IMR-90 (cell line): ENCODE measurements at regions not wholly inside any gene's neighbourhood (a gene's known extent, or its start where the extent isn't known, plus 50 kb on each side); places are given as distances from the start of the nearest gene placed in this dataset.

Experiments
- ATAC-seq: fragments of 200-7000 bp; cut with Tn5 transposase; 2 replicates; pipeline ENCODE4 v1.9.1; 2020; ENCODE audit warnings: low read depth, mild to moderate bottlenecking, moderate library complexity
- BruUV-seq: library from RNA; stranded (reverse); fragments of 400-500 nt; replicated peaks from 2 replicates; lab custom pipeline; 2021; lab: Mats Ljungman, UMichigan
- CTCF ChIA-PET: fragments of 300-600 bp; formaldehyde crosslinking; extraction: SDS; loops from one replicate; lab custom pipeline; 2021; ENCODE audit warnings: antibody characterized with exemption; lab: Yijun Ruan, JAX
- POLR2A ChIA-PET: fragments of 300-600 bp; sonication (Branson Sonifier 250); formaldehyde crosslinking; loops from one replicate; lab custom pipeline; 2022; ENCODE audit warnings: antibody characterized with exemption; ENCODE audit not compliant: unreplicated experiment; lab: Charles Lee
- DNase-seq: peaks from one replicate; pipeline ENCODE4 v3.0.0; 2013
- H2AFZ ChIP-seq: replicated peaks from 2 replicates; pipeline ENCODE3; 2013; ENCODE audit warnings: low read length, mild to moderate bottlenecking; ENCODE audit not compliant: poor library complexity
- H2AK5ac ChIP-seq: 2 replicates; pipeline ENCODE4 v1.6.1; 2013; ENCODE audit warnings: low read depth, low read length, inconsistent platforms
- H2AK9ac ChIP-seq: replicated peaks from 2 replicates; pipeline ENCODE3; 2013; ENCODE audit warnings: mild to moderate bottlenecking, low read depth, low read length, moderate library complexity; ENCODE audit not compliant: poor library complexity
- H2BK120ac ChIP-seq: 2 replicates; pipeline ENCODE4 v1.6.1; 2013; ENCODE audit warnings: low read depth, low read length, inconsistent platforms
- H2BK15ac ChIP-seq: 3 replicates; pipeline ENCODE4 v1.6.1; 2013; ENCODE audit warnings: low read depth, low read length, inconsistent platforms
- H2BK20ac ChIP-seq: 2 replicates; pipeline ENCODE4 v1.6.1; 2013; ENCODE audit warnings: low read depth, mild to moderate bottlenecking, inconsistent platforms, low read length, moderate library complexity
- H2BK5ac ChIP-seq: 2 replicates; pipeline ENCODE4 v1.6.1; 2013; ENCODE audit warnings: mild to moderate bottlenecking, low read depth, low read length, inconsistent platforms; ENCODE audit not compliant: poor library complexity, severe bottlenecking
- H3K14ac ChIP-seq: replicated peaks from 2 replicates; pipeline ENCODE4 v1.6.1; 2013; ENCODE audit warnings: low read depth, low read length, inconsistent platforms
- H3K18ac ChIP-seq: 2 replicates; pipeline ENCODE4 v1.6.1; 2013; ENCODE audit warnings: low read depth, low read length, control low read depth
- H3K23ac ChIP-seq: 2 replicates; pipeline ENCODE4 v1.6.1; 2013; ENCODE audit warnings: low read depth, low read length, inconsistent platforms
- H3K27ac ChIP-seq: 2 replicates; pipeline ENCODE4 v1.5.1; 2013; ENCODE audit warnings: mild to moderate bottlenecking, control low read depth, low read length; ENCODE audit not compliant: insufficient read depth
- H3K27me3 ChIP-seq: 2 replicates; pipeline ENCODE4 v1.6.1; 2013; ENCODE audit warnings: low read length; ENCODE audit not compliant: control insufficient read depth, insufficient read depth
- H3K36me3 ChIP-seq: 2 replicates; pipeline ENCODE4 v1.6.1; 2013; ENCODE audit warnings: low read length, mixed read lengths; ENCODE audit not compliant: control insufficient read depth, insufficient read depth
- H3K4ac ChIP-seq: 2 replicates; pipeline ENCODE4 v1.6.1; 2013; ENCODE audit warnings: low read depth, low read length, inconsistent platforms
- H3K4me1 ChIP-seq: 2 replicates; pipeline ENCODE4 v1.6.1; 2013; ENCODE audit warnings: low read length, mixed read lengths; ENCODE audit not compliant: control insufficient read depth, insufficient read depth
- H3K4me2 ChIP-seq: 2 replicates; pipeline ENCODE4 v1.6.1; 2013; ENCODE audit warnings: low read depth, mild to moderate bottlenecking, control low read depth, low read length, moderate library complexity
- H3K4me3 ChIP-seq: 2 replicates; pipeline ENCODE4 v1.5.1; 2013; ENCODE audit warnings: low read depth, mild to moderate bottlenecking, control low read depth, low read length, moderate library complexity; ENCODE audit not compliant: insufficient read depth
- H3K56ac ChIP-seq: 2 replicates; pipeline ENCODE4 v1.6.1; 2013; ENCODE audit warnings: low read length, inconsistent platforms; ENCODE audit not compliant: insufficient read depth; ENCODE audit errors: extremely low read depth
- H3K79me1 ChIP-seq, 2 experiments: 2 replicates each; pipeline ENCODE4 v1.6.1; 2013; ENCODE audit warnings: low read length in 2 of 2, inconsistent platforms in 1 of 2, low read depth in 1 of 2
- H3K9ac ChIP-seq: 2 replicates; pipeline ENCODE4 v1.6.1; 2013; ENCODE audit warnings: low read depth, low read length, control low read depth
- H3K9me1 ChIP-seq: 2 replicates; pipeline ENCODE4 v1.6.1; 2013; ENCODE audit warnings: low read length, inconsistent platforms; ENCODE audit not compliant: insufficient read depth
- H3K9me3 ChIP-seq: 2 replicates; pipeline ENCODE4 v1.6.1; 2013; ENCODE audit warnings: low read length; ENCODE audit not compliant: control insufficient read depth, insufficient read depth
- H4K20me1 ChIP-seq: 2 replicates; pipeline ENCODE4 v1.6.1; 2013; ENCODE audit warnings: low read length, inconsistent platforms; ENCODE audit not compliant: insufficient read depth
- H4K5ac ChIP-seq: 2 replicates; pipeline ENCODE4 v1.6.1; 2013; ENCODE audit warnings: mild to moderate bottlenecking, low read depth, low read length, control low read depth
- H4K8ac ChIP-seq, 2 experiments: 2 replicates each; pipeline ENCODE4 v1.6.1; 2013; ENCODE audit warnings: low read depth in 2 of 2, low read length in 2 of 2, control low read depth in 1 of 2, inconsistent platforms in 1 of 2
- H4K91ac ChIP-seq: 2 replicates; pipeline ENCODE4 v1.6.1; 2013; ENCODE audit warnings: low read depth, low read length, inconsistent platforms; ENCODE audit not compliant: insufficient read depth
- BHLHE40 ChIP-seq: fragments of 150-350 bp; IDR thresholded peaks from 2 replicates; pipeline ENCODE4 v1.6.1; 2016; ENCODE audit warnings: mild to moderate bottlenecking, low read depth, low read length
- FOS ChIP-seq: fragments of 150-350 bp; IDR thresholded peaks from 2 replicates; pipeline ENCODE4 v1.6.1; 2016; ENCODE audit warnings: low read depth, low read length
- MAFK ChIP-seq: IDR thresholded peaks from 2 replicates; pipeline ENCODE4 v1.6.1; 2012; ENCODE audit warnings: low read depth, low read length, improper control_type of control experiment
- MXI1 ChIP-seq: IDR thresholded peaks from 2 replicates; pipeline ENCODE4 v1.6.1; 2012; ENCODE audit warnings: low read depth, mild to moderate bottlenecking, low read length, moderate library complexity, borderline replicate concordance
- USF2 ChIP-seq: fragments of 150-350 bp; IDR thresholded peaks from 2 replicates; pipeline ENCODE4 v1.6.1; 2017; ENCODE audit warnings: mild to moderate bottlenecking, antibody characterized with exemption, low read length, low read depth
- WGBS, 2 experiments: methylation state at CpG; one replicate each; pipeline versions ENCODE4 v1.1.5 to v1.1.7; 2013; ENCODE audit warnings: missing lambda C conversion rate in 2 of 2; ENCODE audit not compliant: insufficient read length in 1 of 2; ENCODE audit errors: extremely low coverage in 2 of 2; 5-methylcytosine and 5-hydroxymethylcytosine counted together
- dilution Hi-C: fragments of 300-500 bp; cut with HindIII; formaldehyde crosslinking; loops from one replicate; pipeline ENCODE4 v1.14.3; 2018; ENCODE audit warnings: low sequenced_read_pairs; ENCODE audit not compliant: unreplicated experiment
- in situ Hi-C: fragments of 300-500 bp; cut with MboI; formaldehyde crosslinking; loops from 3 replicates; pipeline ENCODE4 v1.14.3; 2019; ENCODE audit warnings: low sequenced_read_pairs, inconsistent platforms, mixed read lengths
- intact Hi-C: fragments of 100-400 bp; cut with micrococcal nuclease; formaldehyde crosslinking; loops from 2 replicates; pipeline ENCODE4 v1.10.0; 2022

- no TSS peak for BruUV-seq
- no peak overlapping the region for H3K27ac ChIP-seq
- no peak overlapping the region for H2AFZ ChIP-seq
- no peak overlapping the region for H3K4me3 ChIP-seq
- ATAC-seq (no peak), DNase-seq (no peak)
- H3K9ac ChIP-seq: no peak overlapping the region
- no peak overlapping the region for H4K91ac ChIP-seq
- CTCF ChIA-PET: no interaction called here
- H3K18ac ChIP-seq: no peak overlapping the region
- no peak overlapping the region for H2AK9ac ChIP-seq
- H4K20me1 ChIP-seq: no peaks in the 10 kb centered on the region
- no peak overlapping the region for H4K5ac ChIP-seq
- in situ Hi-C loops (no loop called here), dilution Hi-C loops (no loop called here), intact Hi-C loops (no loop called here)
- POLR2A ChIA-PET: no interaction called here
- H3K9me3 ChIP-seq: 0 out of 2 replicates have a peak, but pooled peaks cover 2% of the 10 kb centered on the region
- H3K56ac ChIP-seq: no peak overlapping the region
- H2BK5ac ChIP-seq: no peak overlapping the region
- H4K8ac ChIP-seq: no peak overlapping the region
- no peak overlapping the region for H2BK20ac ChIP-seq
- H2BK15ac ChIP-seq: no peak overlapping the region
- no peak overlapping the region for H3K14ac ChIP-seq
- no peaks in the 10 kb centered on the region for H3K79me1 ChIP-seq
- no peak overlapping the region for H2AK5ac ChIP-seq
- WGBS, 2 experiments: no CpG with 5 or more reads among the region's 1 CpG
- H3K9me1 ChIP-seq: no peaks in the 10 kb centered on the region
- no peaks in the 10 kb centered on the region for H3K27me3 ChIP-seq
- H3K36me3 ChIP-seq: no peaks in the 10 kb centered on the region
- H3K4me1 ChIP-seq: no peaks in the 10 kb centered on the region
- no peak overlapping the region for H2BK120ac ChIP-seq
- H3K4me2 ChIP-seq: no peak overlapping the region
- TF ChIP-seq MAFK (no peak), USF2 (no peak), FOS (no peak), BHLHE40 (no peak), MXI1 (no peak)
- no peak overlapping the region for H3K4ac ChIP-seq
- H3K23ac ChIP-seq: no peak overlapping the region
Observed at GRCh38 chr3:90018779-90019178, 911.4 kb downstream of the EPHA3 start.
